ENCODE measurements at regions not wholly inside any gene's neighbourhood (a gene's known extent, or its start where the extent isn't known, plus 50 kb on each side); places are given as distances from the start of the nearest gene placed in this dataset.

DNA sequence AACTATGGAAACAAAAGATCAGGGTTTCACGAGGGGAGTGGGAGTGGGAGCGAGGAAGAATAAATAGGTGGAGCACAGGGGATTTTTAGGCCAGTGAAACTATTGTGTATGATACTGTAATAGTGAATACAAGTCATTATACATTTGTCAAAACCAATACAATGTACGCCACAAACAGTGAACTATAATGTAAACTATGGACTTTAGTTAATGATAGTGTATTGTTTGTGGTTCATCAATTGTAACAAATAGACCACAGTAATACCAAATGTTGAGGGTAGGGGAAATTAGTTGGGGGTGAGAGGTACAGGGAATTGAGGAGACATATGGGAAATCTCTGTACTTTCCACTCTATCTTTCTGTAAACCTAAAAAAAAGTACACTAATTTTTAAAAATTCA, 218.4 kb downstream of the FRK start:
- TF ChIP-seq, protein P1, sequence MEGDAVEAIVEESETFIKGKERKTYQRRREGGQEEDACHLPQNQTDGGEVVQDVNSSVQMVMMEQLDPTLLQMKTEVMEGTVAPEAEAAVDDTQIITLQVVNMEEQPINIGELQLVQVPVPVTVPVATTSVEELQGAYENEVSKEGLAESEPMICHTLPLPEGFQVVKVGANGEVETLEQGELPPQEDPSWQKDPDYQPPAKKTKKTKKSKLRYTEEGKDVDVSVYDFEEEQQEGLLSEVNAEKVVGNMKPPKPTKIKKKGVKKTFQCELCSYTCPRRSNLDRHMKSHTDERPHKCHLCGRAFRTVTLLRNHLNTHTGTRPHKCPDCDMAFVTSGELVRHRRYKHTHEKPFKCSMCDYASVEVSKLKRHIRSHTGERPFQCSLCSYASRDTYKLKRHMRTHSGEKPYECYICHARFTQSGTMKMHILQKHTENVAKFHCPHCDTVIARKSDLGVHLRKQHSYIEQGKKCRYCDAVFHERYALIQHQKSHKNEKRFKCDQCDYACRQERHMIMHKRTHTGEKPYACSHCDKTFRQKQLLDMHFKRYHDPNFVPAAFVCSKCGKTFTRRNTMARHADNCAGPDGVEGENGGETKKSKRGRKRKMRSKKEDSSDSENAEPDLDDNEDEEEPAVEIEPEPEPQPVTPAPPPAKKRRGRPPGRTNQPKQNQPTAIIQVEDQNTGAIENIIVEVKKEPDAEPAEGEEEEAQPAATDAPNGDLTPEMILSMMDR (conservative IDR thresholded peaks at IDR 0.05; ENCODE audit: low read depth in 2 of 2), result no peak
- TF ChIP-seq EZH2phosphoT487 (IDR thresholded peaks at IDR 0.05; ENCODE audit: unreplicated experiment) (no peak), ETS1 (IDR thresholded peaks at IDR 0.05) (no peak), STAT1 (IDR thresholded peaks at IDR 0.05; ENCODE audit: unreplicated experiment) (no peak), POLR2AphosphoS5 (IDR thresholded peaks at IDR 0.05; ENCODE audit: low read depth) (no peak), CREB1 (CRISPR knock-in tag; IDR thresholded peaks at IDR 0.05; ENCODE audit: low read depth) (no peak), EZH2 (IDR thresholded peaks at IDR 0.05; ENCODE audit: low read depth, unreplicated experiment) (no peak), REST (IDR thresholded peaks at IDR 0.05; ENCODE audit: unreplicated experiment) (no peak), ZNF114 (CRISPR knock-in tag; IDR thresholded peaks at IDR 0.05) (no peak), JUNB (IDR thresholded peaks at IDR 0.05; ENCODE audit: unreplicated experiment) (no peak)

Measured in GM23338 (cell line).